C4-2B (cell line): ENCODE measurements at regions not wholly inside any gene's neighbourhood (a gene's known extent, or its start where the extent isn't known, plus 50 kb on each side); places are given as distances from the start of the nearest gene placed in this dataset.

Experiments
- CTCF ChIP-seq: fragments of 450-650 bp; conservative IDR thresholded peaks from 2 replicates; pipeline ENCODE4 v1.5.1; 2017; ENCODE audit warnings: mild to moderate bottlenecking
- ZFX ChIP-seq: fragments of 450-650 bp; IDR thresholded peaks from 2 replicates; pipeline ENCODE4 v1.6.1; 2017

DNA sequence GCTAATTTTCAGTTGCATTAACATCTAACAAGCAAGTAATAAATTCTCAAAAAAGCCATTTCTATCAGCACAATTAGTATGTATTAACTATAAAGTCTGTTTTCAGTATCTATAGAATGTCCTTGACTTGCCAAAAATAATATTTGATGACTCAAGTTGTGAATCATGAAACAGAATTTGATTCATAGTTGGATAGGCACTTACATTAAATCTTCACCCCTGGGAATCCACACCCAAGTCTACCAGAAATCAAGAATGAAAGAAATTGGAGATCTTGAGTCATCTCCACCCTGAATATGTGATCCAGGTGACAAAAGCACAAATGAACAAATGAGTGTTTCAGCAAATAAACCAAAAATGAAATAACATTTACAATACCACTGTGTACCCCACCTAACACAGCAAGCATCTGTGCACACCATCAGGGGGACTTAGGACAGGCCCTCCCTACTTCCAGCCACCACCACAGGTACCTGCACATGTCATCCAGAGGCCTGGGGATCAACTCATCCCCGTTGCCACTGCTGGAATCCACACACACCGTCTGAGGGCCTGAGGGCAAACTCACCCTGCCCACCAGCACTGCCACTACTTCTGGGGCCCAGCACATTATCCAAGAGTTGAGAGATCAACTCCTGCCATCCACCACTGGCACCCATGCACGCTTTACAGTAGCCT is 160.1 kb downstream of the MTERF1 start:
- TF ChIP-seq CTCF: no peak
- TF ChIP-seq ZFX: no peak
